GM18519 (cell line): ENCODE measurements at regions not wholly inside any gene's neighbourhood (a gene's known extent, or its start where the extent isn't known, plus 50 kb on each side); places are given as distances from the start of the nearest gene placed in this dataset.

Source experiments
- ATAC-seq: cut with Tn5 transposase; IDR thresholded peaks from one replicate; pipeline ENCODE4 v1.9.1; 2021; ENCODE audit warnings: mild to moderate bottlenecking, moderate library complexity; ENCODE audit not compliant: unreplicated experiment, low FRiP score

DNA sequence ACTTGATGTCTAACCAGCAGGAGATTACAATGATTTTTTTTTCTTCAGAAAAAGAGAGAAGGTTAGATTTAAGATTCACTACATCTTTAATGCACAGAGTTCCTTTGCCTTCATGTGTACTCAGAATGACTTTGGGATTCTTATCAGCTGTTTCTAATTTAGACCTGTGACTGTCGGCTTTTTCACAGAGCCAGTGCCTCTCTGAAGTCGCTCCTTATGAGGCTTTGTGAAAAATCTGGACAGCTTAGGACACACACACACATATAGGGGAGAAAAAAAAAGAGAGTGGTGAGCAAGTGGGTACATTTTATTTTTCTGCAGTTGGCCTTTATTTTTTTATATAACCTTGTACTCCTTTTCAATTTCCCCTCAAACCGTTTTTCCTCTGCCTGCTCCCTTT, 893.1 kb upstream of the CELF4 start:
- ATAC-seq: no peak

DNA sequence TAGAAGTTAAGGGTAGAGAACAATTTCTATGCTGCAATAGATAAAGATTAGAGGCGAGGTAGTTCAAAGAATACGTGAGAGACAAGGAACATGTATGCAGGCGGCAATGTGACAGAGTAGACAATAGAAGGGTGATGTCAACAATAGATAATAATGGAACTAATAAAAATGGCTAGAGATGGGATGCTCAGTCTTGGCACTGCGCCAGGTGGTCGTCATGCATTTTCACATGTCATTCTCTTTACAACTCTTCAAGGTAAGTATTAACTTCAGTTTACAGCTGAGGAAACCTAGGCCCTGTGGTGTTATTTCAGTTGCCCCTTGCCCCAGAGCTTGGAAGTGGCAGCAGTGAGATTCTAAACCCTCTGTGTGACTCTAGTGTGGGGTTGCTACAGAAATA, 890.7 kb upstream of the CELF4 start:
- no peak for ATAC-seq

DNA sequence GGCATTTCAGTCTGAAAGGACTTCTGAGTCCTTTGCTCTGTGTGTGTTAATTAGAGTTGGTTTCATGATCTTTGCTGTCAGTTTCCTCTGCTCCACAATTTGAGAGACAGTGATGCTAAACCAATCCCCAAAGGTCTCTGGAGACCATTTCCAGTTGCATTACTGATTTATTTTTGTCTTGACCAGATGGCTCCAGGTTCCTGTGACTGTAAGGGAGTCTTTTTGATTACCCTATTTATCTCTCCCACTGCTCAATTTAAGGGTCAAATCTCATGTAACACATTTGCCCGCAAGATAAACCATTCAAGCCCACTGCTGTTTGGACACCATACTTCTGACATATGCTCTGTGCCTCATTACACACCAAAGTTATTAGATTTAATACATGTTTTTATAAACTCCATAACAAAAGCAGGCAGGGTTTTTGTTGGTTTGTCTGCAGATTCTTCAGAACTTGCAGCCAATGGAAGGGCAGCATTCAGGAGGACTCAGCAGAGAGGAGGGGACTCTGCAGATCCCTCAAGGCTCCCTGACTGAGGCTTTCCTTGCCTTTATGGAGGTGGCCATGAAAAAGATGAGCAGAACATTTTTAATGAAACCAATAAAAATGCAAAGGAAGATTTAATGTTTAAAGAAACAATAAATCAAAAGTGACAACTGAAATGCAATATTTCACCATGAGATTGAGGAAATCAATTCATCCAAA, 889.3 kb upstream of the CELF4 start:
- ATAC-seq: no peak

DNA sequence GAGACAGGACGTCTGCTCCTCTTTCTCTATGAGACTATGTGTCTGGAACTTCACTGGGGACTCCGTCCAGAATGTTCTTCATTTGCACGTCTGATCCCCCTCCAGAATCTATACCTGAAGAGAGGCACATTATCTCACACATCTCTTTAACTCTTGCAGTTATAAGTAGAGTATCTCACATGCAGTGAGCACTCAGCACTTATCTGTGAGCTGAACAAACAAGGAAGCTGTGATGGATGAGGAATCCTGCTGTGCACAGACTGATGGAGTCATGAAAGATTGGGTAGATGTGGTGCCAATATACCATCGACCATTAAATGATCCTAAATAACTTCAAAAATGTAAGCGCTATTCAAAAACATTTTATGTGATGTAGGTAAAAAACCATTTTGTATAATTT, 888.3 kb upstream of the CELF4 start:
- no peak for ATAC-seq

DNA sequence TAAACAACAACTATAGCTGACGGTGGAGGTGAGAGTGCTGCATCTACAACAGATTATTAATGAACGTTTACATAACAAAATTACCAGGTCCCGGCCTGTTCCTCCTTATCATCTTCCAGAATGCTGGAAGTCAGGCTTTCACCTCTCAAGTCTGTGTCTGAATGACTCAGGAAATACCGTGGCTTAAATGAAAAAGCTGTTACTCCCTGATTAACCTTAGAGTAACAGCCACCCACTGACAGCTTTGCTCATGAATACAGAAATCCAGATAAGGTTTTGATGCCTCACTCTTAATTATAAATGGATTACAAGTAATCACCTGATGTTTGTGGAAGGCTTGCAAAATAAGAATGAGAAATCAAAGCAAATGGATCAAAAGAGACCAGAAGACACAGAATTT, 885.3 kb upstream of the CELF4 start:
- ATAC-seq: no peak

DNA sequence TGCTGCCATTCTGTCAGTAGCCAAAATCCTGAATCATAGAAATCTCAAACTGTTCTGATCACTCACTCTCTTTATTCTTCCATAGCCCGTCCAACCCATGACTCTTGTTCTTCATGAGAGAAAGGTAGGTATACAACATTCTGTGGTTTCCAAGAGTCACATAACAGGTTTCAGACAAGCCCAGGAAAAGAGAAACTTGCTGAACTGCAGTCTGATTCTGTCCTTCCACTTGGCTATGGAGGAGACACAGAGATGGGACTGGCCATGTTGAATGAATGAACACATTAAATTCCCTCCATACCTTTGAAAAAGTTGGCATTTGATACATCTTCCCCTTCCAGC, 880.2 kb upstream of the CELF4 start:
- ATAC-seq: no peak

DNA sequence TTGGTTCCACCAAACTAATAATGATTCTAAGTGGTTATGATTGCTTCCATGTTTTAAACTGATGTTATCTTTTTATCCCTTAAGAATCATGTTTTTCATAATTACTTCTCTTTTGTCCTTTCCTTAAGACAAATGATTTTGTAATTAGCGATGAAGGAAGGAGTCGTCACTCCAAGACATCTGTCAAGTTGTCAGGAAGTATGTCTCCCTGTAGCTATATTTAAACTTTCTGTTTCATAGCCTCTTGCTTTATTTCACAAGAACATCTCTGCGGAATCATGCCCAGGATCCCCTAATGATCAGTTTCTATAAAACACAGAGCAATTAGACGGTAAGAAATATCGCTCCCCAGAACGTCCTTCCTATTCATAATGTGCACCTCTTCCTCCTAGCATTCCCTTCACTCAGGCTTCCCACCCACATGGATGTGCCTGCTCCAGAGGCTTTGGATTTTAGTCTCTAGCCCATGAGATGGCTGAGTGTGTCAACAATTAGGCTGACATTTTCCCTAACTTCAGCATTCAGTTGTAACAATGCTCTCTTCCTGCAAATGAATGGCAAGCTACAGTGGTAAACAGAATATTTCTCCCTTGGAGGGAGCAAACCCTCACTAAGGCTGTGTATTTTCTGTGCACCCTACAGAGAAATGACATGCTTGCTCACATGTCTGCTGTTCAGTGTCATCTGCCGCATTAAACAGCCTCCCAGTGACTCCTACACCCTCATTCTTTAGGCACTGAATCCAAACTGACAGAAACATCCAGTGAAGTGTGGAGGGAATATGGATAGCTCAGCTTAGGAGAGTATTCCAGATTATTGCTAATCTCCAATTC, 879.6 kb upstream of the CELF4 start:
- no peak for ATAC-seq

DNA sequence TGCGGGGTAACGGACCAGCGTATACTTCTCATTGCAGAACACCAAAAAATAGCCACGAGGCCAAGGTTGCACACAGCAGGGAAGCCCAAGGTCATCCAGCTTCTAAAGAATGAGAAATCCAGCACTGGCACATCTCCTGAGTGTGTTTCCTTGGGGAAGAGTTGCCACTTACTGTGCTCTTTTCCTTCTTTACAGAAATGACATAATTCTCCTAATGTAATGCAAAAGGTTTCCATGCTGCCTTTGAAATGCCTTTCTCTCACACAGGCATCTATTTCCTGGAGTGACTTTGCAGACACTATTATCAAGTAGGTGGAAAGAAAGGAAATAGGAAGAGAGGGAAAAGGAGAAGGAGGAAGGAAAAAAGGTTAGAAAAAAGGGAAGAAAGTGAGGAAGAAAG, 862.1 kb upstream of the CELF4 start:
- ATAC-seq: no peak

DNA sequence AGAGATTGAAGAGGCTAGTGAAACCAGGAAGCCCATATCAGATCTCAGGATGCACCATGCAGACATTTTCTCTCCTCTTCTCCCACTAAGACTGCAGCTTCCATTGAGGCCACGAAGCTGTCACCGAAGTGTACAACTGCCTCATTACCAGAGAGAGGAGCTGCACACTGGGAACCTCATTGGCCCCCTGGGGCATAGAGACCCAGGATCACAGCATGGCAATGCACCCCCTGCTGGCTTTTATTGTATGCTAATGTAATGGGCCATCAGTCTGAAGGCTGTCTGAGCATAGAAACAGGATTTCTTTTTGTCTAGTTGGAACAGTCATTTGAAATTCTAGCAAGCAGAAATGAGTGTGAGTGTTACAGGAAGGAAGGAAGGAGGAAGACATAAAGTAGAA, 861.6 kb upstream of the CELF4 start:
- no peak for ATAC-seq

DNA sequence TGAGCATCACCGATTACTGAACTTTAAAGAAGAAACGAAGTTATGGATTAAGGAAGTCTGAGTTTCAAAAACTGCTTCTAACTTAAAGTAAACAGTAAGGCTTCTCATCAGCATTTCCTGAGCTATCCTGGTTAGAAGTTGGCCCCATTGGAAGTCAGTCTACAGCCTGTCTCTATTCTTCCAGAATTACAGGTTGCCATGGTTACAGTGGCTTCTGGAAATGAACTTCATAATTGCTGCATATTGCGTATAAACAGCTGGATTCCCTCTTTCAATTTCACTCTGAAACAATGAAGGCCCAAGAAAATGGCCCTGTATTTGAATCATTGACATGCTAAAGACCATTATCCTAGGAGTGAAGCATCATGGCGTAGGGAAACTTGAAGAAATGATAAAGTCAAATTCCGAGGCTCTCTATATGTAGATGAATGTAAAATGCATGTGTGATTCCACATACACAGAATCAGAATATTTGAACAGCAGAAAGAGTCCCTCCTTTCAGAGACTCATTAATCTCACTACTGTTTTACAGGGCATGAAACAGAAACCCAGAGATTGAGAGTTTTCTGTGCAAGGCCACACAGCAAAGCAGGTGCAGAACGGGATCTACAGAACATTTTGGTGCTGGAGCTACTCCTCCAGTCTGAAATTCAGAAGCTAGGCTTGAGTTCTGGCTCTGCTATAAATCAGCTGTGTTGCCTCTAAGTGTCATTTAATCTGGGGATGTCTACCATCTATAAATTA, 856.4 kb upstream of the CELF4 start:
- no peak for ATAC-seq

DNA sequence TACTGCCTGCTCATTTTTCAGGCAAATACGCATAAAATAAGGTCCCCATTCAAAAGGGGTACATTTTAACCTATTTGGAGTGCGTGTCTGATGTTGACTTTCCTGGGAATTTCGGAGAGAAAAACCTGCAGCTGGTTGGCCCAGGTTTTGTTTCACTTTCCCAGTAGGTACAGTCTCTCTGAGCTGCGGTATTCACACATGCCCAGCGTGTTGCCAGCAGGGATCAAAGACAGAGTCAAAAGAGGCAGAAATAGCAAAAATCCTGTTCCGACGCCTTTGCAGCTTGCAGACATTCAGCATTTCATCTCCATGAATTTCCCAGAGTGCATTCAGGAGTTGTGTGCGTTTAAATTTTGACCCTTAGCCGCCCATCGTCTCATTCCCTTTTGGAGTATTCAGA, 855.4 kb upstream of the CELF4 start:
- no peak for ATAC-seq

DNA sequence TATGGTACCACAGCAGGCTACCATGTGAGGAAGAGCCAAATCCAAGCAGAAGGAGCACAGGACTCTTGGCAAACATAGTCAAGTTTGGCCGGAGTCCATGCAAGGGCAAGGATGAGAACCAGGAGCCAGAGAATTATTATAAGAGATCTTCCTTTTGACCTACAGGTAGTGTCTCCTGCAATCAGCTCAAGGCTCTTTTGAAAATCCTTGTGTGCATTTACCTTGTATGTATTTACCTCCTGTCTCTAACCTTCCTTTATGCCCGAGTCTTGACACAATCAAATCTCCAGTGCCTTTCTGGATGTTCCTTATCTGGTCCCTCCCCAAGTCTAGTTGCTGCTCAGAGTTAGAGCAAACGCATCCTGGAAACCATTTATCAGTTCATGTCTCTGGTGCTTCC, 855.0 kb upstream of the CELF4 start:
- ATAC-seq: no peak

DNA sequence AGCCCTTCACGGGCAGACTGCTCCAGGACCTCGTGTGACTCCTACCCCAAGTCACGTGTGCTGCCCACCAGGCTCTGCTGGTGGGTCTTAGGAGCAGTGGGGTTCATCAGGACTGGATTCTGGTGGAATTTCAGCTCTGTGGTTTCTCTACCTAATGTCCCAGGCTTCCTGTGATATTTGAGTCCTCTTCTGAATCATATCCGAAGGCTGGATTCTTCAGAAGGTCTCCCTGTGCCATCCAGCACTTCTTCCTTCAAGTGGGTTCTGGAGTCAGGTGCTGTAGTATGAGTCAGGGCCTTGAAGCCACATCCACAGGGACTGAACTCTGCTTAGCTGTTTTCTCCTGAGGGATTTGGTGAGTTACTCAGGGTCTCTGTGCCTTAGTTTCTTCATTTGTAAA, 850.2 kb upstream of the CELF4 start:
- no peak for ATAC-seq

DNA sequence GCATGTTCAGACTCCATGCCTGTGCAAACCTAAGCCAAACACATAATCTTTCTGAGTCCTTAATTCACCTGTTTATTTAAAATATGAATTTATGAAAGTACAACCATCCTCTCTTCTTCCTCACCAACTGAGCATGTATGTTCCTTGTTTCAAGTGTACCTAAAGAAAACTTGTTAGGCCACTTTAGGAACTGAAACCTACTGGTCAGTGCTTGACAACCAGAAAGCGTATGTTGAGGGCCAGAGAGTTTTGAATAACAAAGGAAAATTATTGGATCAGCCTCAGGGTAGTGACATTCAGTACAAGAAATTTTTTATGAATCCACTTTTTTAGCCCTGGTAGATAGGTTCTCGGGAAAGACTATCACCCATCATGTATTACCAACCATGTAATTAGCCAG, 847.6 kb upstream of the CELF4 start:
- no peak for ATAC-seq

DNA sequence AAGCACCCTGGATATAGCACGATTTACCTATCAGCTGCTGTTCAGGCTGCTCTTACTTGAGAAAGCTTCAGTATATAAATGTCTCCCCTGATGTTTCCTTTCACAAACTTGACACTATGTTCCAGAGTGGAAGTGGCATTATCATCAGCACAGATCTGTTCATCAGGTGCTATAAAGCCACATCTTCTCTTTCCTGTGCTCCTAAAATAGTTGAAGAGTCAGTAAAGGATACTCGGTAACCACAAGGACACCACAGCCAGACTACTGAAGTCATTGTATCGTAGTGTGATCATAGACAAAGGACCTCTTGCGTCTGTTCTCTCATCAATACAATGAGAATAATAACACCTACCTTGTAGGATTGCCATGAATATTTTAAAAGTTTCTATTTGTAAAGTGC, 841.0 kb upstream of the CELF4 start:
- no peak for ATAC-seq

DNA sequence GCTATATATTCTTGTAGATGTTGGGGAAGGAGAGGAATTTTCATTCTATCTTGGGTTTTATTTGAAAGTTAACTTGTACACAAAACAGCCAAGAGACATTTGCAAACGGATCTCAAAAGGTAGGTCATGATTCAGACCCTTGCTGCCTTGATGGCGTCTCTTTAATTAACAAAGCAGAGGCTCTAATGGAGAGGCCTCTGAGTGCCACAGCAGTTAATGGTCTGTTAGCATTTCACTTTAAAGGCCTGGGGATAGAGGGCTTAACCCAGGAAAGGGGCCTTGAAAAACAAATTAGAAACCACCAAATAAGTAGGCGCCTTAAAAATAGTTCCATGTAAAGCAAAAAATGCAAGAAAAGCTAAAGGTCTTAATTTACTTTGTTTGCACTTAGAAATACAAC, 836.9 kb upstream of the CELF4 start:
- ATAC-seq: no peak

DNA sequence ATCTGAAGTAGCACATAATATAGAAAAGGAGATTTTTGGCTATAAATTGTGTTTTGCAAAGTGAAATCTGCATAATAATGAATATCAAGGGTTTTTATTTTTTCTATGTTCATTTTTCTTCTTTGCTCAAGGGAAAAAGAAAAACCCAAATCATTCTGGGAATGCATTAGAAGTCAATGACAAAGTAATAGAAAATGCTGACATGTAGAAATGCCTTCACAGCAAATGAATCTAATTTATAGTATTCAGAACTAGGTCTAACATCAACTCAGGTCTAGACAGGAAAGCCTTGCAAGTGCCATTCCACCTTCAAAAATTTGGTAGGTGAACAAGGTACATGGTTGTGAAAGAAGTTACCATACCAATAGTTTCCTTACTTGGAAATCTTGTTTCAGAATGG, 831.5 kb upstream of the CELF4 start:
- no peak for ATAC-seq

DNA sequence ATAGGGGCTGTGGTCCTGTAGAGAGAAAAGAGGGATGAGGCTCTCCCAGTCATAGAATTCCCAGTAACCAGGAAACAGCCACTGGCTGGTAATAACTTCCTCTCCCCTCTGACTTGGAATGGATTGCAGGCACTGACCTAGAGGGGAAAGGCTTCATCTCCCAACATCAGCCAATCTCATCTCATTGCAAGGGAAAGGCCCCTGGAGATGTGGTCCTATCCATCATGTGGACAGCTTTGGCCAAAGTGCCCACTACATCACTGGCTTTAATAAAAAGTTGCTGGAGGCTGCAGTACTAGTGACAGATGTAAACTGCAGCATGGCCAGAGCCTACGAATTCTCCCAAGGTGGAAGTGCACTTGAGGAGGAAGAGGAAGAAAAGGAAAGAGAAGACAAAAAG, 820.5 kb upstream of the CELF4 start:
- no peak for ATAC-seq

DNA sequence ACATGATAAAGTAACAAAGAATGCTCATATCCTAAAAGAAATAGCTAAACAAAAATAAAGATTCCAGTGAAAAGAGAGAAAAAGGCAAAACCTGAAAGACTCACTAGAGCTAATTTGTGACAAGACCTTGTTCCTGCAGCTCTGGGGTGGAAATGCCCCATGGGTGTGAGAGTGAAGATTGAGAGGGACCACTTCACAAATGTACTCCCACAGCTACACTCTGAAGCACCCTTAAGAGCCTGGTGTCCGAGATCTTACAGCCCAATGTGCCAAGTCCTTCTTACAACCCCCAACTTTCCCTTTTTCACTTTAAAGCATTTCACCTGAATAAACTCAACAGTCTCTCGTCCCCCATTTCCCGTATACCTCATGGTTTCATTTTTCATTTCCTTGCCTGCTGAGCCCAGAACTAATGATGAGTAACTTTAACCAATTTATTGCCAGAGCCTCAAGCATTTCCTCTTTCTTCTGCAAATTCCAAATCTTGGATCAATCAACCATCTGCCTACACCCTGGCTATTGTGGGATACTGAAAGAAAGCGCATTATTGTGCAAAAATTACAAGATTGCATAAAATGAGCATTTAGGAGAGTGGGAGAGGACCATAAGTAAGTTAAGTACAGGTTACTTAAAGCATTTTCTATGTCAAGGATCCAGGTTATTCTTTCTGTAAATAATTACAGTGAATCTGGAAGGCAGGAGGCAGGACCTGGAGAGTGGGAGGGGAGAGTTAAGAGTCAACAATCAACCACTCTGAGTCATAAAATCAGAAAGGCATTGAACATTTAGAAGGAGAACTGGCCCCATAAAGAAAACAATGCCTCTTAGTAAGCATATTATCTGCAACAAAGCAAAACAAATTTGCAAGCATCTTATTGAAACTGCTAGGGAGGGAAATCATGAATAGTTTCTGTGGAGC, 804.4 kb upstream of the CELF4 start:
- ATAC-seq: no peak

DNA sequence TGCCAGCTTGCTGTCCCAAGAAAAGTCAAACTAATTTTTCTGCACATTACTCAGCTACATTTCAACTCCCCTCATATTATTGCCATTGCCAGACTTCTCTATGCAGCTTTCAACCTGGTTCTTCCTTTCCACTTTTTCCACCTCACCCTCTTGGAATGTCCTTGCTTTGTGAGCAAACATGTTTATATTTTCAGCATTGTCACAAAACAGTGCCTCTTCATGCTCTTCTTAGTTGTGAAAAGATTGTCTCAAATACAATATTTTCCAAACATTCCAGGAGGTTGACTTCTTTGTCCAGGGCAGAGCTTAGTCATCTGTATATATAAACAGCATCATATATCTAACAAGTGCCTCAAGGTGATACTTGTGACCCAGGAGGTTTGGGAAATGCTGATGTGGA, 803.3 kb upstream of the CELF4 start:
- no peak for ATAC-seq

DNA sequence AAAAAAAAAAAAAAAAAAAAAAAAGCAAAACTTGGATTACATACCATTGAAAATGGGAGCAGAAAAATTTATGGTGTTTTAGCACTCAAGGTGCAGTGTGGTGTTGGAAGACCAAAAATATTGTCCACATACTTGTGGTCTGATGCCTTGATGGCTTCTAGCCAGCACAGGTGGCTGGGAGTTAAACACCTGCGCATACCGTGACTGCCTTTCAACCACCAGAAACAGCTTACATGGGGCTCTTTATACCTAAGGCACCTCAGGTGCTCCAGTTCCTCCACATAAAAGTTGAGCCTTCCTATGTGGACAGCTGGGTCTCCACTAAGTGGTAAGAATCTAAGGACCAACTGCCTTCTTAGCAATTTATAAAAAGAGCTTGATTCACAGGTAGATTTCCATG, 802.6 kb upstream of the CELF4 start:
- no peak for ATAC-seq
